IPS DF 4.7 (cell line): ENCODE measurements at regions not wholly inside any gene's neighbourhood (a gene's known extent, or its start where the extent isn't known, plus 50 kb on each side); places are given as distances from the start of the nearest gene placed in this dataset.

Experiments used
- DNase-seq: peaks from one replicate; pipeline ENCODE4 v3.0.0-alpha.2; 2013; ENCODE audit warnings: low spot score; ENCODE audit errors: extremely low read depth

DNA sequence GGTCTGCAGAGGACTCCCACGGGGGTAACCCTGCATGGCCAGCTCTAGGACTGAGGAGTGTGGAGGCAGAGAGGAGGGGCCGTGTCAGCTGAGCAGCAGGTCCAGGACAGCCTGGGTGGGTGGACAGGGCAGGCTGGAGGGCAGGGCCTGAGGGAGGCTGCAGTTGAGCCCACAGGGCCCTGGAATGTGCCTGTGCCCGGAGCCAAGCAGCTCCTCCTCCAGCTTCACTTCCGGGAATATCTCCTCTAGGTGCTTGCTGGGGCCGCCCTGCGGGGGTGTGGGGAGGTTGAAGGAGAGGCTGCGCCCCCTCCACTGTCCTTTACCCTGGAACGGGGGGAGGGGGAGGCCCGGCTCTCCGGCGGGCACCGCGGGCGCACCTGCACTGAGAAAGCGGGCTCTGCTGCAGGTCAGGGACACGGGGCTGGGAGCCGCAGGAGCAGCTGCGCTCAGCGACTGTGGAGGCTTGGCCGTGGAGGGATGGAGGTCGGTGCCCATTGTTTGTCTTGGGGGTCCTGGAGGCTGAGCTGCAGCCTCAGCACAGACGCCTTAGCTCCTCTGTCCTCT is 1293.2 kb downstream of the BRD1 start:
- no peak for DNase-seq

DNA sequence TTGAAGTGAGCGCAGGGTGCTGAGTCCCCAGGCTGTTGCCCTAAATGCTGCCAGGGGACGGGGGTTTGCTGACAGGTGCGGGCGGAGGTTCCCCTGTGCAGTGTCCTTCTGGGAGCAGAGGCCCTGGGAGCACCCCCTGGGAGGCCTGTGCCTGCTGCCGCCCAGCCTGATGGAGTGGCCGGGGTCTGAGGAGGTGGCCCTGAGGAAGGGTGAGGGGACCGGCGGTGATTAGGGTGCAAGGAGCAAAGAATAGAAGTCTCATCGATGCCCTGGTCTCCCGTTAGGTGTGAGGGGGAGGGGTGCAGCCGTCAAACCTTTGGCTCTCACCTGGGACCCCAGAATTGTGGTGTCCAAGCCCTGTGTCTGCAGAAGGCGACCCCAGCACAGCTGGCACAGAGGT is 1294.7 kb downstream of the BRD1 start:
- no peak for DNase-seq

DNA sequence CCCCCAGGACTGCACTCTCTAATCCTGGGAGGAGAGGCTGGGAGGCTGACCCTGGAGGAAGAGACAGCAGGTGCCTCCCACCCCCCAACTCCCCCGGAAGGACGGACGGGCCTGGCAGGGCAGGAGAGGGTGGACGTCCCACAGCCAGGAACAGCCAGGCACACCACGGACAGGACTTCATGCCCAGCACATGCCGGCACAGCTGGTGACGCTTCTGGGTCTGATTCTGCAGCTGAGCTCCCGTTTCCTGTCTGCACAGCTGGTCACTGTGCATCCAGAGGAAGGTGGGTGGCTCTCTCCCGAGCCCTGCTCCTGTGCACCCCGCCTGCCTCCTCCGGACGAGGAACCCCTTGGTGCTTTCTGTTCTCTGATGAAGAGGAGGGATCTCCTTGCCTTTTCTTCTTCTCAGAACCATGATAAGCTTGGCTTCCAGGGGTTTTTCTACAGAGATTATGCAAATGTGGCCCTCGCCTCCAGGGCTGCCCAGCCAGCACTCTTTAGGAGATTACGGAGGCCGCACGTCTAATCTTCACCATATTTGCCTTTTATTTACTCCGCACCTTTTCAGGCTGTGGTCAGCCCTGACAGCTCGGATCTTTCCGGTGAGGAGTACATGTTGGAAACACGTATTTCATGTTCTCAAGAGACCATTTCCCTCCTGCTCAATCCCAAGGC is 1295.8 kb downstream of the BRD1 start:
- no peak for DNase-seq

DNA sequence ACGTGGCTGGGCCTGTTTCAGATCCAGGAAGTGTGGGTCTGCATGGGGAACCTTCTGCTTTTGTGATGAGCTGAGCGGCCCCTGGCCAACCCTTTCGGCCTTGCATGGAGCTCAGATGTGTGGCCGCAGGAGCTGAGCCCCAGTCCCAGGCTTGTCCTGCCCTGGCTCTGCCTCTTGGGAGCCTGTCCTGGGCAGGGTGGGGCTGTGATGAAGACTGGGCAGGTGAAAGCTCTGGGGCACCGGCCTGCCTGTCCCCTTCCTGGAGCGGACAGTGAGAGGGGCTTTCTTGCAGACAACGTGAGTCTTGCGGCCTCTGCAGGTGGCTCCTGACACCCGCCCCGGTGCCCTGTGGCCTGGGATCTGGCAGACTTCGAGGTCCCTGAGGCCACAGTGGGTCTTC is 1296.6 kb downstream of the BRD1 start:
- DNase-seq: no peak

DNA sequence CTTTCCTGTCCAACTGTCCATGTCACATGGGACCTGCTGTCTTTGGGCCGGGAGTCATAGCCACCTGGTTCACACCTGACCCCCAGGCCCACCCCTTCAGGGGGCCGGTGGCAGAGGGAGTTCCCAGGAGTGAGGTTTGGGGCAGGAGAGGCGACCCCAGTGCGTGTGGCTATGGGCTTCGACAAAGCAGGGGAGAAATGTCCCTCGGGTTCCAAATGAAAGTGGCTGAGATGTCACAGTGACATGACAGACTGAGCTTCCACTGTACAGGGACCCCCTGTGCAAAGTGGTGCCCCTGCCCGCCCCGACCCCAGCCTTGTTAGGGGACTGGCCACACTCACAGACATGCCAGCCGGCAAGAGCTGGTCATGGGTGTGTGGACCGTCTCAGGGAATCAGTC is 1297.0 kb downstream of the BRD1 start:
- no peak for DNase-seq

DNA sequence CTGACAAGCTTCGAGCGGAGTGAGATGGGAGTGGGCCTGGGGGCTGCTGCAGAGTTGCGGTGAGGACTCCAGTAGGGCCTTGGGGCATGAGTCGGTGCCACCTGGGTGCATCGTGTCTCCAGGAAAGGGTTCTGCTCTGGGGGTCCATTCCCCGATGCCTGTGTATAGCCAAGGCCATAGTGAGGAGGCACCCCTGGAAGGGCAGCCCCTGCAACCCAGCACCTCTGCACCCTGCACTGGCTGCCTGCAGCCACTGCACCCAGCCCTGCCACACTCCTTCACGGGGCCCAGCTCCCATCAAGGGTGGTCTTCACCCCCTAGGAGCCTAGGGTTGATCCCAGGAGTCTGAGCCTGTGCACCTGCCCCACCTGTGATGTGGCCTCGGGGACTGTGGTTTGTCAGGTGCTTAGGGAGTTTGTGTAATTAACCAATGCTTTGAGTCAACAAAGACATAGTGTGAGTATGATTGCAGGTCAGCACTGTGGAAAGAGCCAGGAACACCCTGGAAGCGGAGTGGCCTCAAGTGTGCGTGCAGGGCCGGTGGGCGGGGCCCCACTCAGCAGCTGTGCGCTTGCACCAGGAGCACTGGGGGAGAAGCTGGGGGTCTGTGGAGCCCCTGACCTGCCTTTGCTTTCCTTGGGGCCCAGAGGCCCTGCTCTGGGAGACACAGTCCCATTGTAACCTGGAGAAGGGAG is 1299.3 kb downstream of the BRD1 start:
- DNase-seq: no peak

DNA sequence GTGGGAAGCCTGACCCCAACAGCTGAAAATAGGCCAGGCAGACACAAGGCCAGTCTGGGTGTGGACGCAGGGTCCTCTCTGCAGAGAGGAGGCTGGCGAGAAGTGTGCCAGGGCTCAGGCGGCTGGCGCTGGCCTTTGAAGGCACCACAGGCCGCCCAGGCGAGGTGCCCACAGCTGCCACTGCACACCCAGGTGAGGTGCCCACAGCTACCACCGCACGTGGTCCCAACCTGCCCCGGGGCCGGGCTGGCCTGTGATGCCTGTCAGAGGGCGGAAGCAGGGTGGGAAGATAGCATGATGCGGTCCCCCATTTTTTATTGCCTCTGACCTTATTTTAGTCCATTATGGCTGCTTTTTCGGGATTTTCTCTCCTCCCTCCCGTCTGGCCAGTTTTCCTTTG is 1303.9 kb downstream of the BRD1 start:
- DNase-seq: no peak

DNA sequence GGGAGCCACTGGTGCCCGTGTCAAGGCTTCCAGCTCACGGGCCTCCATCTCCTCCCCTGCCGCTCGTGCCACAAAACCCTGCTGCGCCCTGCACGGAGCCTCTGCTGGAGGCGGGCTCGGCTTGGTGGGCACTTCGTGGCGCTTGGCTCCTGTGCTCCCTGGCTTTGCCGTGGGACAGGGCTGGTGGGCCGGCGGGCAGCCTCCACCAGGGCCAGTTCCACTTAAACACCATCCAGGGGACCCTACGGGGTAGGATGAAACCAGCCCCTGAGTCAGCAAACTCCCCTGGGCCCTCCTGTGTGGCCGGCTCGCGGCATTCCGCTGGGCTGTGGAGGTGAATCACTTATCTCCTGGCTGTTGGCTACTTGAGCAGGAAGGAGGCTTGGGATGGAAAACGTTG is 1304.6 kb downstream of the BRD1 start:
- DNase-seq: no peak

DNA sequence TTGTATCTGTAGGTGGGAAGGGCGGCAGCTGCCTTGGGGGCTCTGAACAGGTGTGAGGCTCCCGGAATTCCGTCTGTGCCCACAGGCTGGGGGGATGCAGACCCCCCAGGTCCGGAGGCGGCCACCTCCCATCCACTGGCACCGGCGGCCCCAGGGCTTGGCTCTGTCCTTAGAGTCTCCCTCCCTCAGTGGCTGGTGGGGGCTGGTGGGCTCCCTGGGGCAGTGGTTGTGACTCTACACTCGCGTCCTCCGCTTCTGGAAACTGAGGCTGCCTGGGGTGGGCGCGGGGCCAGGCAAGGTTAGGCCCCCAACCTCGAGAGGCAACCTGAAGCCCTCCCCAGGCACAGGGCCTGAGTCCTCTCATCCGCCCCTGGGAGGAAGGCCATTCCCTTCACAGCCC is 1305.4 kb downstream of the BRD1 start:
- no peak for DNase-seq

DNA sequence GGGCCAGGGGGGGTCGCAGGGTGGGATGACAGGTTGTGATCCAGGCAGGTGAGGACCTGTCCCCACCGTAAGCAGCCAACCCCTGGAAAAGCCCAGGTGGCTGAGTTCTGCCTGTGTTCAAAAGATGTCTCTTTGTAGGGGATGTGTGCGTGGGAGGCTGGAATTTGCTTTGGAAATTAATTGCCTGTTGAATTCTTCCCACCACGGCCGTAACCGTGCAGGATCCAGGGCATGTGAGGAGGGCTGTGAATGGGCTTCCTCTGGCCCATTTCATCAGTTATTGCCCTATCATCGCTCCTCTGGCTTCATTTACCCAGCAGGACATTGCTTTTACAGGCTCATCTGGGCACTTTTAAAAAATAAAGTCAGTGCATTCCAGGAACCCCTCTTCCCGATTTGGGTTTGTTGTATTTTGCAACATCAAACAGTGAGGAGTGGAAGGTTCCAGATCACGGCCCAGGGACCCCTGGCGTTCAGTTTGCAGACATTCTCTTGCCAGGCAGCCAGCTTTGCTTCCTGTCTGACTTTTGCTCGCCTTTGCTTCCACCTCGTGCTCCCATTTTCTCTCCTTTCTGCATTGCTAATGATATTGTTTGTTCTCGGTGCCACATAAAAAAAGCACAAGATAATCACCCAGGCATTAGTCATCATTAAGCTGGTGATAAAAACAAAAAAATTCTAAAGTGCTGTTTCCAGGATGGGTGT is 1306.6 kb downstream of the BRD1 start:
- DNase-seq: no peak

DNA sequence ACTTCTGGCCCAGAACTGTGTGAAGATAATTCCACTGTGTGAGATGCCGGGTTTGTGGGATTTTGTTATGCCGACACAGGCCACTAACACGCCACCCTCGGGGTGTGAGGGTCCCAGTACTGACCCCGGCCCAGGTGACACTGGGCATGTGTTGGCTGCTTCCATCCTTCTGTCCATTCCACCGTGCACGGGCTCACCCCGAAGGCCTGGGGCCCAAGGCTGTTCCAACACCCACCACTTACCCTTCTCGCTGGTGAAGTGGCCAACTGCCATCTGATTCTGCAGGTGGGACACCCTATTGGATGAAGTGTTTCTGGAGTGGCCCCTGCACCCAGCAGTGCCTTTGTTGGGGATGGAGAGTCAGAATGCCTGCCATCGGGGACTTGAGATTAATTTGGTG is 1307.5 kb downstream of the BRD1 start:
- no peak for DNase-seq

DNA sequence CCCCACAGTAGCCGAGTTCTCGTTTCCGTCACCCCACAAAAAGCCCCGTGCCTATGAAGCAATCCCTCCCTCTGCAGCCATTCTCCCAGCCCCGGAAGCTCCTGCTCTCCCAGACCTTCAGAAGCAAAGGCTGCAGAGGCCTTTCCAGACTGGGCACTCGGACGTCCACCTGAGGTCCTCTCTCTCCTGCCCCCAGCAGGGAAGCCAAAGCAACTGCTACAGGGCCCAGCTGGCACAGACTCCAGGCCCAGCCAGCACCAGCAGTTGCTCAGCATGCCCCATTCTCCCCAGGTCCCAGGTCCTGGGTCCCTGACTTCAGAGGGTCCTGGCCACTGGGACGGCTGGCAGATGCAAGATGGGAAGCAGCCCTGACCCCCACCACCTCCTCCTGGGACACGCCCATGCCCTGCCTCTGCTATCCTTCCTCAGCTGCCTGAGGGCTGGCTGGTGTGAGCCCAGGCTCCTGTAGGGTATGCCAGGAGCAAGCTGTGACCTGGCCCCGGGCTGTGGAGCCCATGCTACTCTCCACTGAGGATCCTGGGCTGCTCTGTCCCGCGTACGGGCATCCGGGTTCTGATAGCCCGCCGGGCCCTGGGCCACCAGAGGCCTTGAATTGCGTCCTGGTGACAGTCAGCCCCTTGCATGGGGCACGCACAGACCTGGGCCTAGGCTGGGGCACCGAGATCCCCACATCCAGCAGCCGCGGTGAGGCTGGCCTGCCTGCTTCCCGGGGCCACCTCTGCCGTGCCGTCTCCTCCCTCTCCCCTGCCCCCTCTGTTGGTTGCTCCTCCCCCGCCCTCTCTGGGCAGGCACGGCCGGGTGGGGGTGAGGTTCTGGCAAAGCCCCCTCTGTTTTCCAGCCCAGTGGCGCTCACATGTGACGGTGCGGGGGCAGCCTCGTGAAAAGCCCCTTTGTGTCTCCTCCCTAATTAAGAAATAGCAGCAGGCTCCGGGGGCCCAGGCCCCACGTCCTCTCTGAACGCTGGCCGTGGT is 1310.3 kb downstream of the BRD1 start:
- DNase-seq: no peak

DNA sequence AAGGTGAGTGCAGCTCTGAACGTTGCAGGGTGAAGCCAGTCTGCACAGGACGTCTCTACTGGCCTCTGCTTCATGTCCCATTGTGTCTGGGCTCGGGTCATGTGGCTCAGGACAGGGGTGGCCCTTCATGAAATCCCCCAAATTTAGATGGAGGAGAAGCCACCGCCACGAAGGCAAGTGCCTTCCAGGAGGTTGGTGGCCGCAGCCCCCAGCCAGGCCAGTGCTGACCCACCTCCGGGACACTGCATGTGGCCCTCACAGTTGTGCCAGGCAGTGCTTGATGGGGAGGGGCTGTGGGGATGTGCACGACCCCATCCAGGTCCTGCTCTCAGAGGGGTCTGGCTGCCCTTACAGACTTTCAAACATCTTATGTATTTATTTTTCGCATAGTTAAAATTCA is 1311.1 kb downstream of the BRD1 start:
- no peak for DNase-seq

DNA sequence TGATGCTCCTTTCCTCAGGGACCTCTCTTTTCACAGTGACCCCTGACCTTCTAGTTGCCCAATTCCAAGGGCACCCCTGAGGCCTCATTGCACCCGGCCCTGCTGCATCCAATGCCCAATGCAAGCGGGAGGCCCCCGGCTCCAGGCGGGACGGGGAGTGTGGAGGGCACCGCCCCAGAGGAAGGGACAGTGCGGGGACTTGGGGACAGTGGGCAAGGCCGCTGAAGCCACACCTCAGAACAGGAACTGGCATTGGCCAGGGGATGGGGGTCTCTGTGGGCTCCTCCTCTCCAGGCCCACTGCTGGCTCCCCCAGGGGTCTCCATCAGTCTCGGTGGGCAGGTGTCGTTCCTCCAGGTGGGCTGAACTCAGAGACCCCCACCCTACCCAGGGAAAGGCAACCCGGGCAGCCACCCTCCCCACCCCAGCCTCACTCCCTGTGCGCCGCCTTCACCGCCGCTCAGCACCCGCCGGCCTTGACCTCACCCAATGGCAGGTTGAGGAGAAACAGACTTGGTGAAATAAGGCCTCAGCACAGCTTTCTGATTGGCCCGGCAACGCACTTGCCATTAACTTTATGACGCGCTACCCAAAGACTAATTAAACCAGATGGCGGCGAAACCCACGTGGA is 1312.0 kb downstream of the BRD1 start:
- no peak for DNase-seq

DNA sequence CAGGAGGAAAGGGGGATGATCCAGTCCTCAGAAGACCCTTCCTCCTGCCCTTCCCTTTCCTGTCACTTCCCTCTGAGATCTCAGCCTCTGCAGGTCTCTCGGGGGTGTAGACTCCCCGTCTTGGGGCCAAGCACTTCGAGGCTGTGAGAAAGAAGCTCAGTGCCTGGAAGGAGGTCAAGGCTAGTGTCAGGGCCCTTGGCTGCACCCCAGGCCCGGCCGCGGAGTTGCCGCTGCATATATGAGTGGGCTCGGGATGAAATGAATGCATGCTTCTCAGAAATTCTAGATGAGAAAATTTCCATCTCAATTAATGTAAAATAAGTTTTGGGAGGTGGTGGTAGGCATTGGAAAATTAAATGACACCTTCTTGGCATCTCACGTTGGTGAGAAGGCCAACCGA is 1313.7 kb downstream of the BRD1 start:
- DNase-seq: no peak

DNA sequence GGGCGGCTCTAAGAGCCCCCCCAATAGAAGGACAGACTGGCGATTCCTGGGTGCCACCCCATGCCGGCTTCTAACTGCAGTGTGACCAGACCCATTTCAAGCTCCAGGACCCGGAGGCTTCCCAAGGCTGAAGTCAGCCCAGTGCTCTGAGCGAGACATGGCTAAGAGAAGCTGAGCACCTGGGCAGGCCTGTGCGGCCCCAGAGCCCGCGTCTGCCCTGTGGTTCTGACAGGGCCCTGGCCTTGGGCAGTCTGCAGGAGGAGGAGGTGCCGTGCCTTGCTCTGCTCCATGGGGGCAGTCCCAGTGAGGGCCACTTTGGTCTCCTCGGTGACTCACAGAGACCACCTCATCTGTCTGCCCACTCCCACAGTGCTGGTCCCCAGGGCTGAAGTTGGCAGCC is 1314.2 kb downstream of the BRD1 start:
- no peak for DNase-seq

DNA sequence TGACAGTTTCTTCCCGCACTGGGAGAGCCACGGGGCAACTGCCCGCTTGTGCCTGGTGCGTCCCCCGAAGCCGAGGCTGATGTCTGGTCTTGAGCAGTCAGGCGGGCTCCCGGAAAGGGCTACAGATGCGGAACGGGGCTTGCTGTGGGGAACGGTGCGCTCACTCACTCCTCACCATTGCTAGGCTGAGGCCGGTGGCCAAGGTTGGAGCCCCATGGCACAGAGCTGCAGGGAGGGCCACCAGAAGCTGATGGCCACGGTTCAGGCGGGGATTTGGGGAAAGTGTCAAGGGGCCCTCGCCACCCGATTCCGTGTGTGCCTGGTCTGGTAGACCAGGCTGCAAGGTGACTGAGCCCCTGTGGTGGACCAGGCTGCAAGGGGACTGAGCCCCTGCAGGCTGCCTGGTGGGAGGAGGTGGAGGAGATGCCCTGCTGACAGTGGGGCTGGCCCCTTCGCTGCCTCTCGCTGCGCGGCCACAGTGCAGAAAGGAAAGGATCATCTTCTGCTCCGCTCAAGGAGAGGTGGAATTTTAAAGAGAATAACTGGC is 1315.8 kb downstream of the BRD1 start:
- no peak for DNase-seq

DNA sequence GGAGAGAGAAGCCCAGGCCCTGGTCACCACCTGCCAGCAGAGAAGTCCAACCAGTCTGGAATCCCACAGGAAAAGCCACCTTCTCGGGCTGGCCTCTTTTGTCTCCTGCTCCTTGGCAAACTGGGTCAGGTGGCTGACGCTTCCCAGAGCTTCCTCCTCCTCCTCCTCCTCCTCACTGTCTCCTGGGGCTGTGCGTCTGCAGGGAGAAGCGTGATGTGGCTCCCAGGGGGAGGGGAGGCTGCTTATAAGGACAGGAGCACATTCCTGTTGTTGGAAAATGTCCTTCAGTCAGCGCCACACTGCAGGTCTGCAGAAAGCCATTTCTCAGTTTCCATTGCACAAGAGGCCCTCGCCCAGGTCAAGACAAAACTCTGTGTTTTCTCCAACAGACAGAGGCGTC is 1316.5 kb downstream of the BRD1 start:
- no peak for DNase-seq

DNA sequence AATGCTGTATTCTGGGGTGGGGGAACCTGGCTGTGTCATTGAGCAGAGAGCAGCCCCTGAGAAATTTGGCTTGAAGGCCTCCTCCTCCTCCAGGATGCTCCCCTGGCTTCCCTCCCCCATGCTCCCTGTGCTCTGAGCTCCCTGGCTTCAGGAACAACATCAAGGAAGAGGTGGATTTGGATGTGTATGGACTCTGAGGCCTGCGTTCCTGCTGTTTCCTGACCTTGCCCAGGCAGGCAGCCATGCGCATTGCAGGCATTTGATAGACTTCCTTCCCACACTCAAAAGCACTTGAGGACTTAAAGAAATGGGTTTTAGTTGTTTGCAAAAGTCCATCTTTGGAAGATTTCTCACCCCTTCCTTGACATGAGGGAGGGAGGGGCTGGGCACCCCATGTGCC is 1317.1 kb downstream of the BRD1 start:
- DNase-seq: no peak

DNA sequence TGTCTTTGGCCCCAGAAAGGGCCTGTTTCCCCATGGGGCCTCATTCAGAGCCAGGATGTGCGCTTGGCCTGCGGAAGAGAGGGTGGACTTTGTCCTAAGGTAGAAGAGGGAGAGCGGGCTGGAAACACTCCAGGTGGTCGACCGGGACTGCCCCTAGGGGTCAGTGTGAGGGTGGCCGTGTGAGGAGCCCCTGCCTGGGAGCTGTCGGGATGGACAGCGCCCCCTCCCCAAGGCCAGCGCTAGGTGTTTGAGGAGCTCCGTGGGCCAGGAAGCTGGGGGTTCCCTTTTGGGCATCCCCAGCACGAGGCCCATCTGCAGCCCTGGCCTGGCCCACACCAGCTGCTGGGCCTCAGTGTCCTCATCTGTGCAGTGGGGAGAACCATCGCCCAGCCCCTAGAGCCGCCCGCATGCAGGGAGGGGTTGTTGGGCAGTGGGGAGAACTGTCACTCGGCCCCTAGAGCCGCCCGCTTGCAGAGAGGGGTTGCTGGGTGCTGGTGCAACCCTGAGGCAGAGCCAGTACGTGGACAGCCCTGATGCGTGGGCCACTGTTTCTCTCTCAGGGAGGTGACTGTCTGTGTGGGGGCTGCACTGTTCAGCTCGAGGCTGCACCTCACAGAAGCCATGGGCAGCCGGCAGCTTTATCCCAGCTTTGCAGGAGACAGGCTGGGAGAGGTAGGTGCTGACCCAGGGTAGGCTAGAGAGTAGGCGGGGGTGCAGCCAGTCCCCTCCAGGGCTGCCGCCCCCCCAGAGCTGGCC is 1319.9 kb downstream of the BRD1 start:
- no peak for DNase-seq
